ENCODE measurements at regions not wholly inside any gene's neighbourhood (a gene's known extent, or its start where the extent isn't known, plus 50 kb on each side); places are given as distances from the start of the nearest gene placed in this dataset.

DNA sequence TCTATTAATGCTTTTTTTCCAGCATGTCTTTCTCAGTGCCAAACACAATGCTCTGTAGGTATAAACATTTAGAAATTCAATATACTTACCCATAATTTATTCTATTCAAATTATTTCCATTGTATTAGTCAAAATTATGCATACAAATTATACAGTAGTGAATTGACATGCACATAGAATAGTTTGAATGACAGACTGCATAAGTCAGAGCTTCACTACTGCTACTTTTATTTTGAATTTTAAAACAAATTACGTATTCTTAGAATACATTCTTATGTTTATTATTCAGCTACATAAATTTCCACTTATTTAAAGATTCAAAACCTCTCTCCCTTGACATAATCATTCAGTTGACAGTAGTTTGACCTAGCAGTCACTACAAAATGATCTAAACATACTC is 808.0 kb upstream of the CCDC179 start:
- H3K27ac ChIP-seq = no peak overlapping the region

DNA sequence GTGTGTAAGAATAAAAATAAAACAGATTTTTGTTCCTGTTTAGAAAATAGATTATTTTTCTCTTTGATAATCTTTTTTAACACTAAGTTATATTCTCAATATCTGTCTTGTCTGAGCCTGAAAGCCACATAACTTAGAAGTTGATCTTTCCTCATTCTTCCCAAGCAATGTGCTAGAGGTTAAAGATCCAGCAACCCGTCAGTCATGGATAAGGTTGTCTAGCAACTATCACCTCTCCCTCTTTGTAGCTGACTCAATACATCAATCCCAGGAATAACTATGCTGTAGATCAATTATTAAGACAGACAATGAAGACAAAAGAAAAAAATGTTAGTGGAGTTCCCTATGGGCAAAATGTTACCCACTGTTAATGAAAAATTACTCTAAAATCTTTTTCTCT is 813.1 kb upstream of the CCDC179 start:
- no peak overlapping the region for H3K27ac ChIP-seq
- no peak for TF ChIP-seq ZFX (IDR thresholded peaks at IDR 0.05)
- TF ChIP-seq, protein P1, sequence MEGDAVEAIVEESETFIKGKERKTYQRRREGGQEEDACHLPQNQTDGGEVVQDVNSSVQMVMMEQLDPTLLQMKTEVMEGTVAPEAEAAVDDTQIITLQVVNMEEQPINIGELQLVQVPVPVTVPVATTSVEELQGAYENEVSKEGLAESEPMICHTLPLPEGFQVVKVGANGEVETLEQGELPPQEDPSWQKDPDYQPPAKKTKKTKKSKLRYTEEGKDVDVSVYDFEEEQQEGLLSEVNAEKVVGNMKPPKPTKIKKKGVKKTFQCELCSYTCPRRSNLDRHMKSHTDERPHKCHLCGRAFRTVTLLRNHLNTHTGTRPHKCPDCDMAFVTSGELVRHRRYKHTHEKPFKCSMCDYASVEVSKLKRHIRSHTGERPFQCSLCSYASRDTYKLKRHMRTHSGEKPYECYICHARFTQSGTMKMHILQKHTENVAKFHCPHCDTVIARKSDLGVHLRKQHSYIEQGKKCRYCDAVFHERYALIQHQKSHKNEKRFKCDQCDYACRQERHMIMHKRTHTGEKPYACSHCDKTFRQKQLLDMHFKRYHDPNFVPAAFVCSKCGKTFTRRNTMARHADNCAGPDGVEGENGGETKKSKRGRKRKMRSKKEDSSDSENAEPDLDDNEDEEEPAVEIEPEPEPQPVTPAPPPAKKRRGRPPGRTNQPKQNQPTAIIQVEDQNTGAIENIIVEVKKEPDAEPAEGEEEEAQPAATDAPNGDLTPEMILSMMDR (conservative IDR thresholded peaks at IDR 0.05) = no peak

More for the DNA sequence above, 808.0 kb upstream of the CCDC179 start:
- TF ChIP-seq ZFX (IDR thresholded peaks at IDR 0.05) = no peak
- TF ChIP-seq, protein P1 (conservative IDR thresholded peaks at IDR 0.05) = no peak

DNA sequence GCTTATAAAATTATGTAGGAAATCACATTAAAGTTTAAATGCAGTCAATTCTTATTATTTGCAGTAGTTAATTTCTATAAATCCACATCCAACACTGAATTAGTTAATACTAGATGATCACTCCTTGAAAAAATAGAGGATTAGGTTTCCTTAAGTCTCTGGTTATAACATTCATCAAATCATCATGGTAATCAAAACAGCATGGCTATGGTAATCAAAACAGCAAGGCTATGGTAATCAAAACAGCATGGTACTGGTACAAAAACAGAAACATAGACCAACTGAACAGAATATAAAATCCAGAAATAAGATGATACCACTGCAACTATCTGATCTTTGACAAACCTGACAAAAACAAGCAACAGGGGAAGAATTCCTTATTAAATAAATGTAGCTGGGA is 814.6 kb upstream of the CCDC179 start:
- TF ChIP-seq, protein P1 (conservative IDR thresholded peaks at IDR 0.05) = no peak
- no peak for TF ChIP-seq ZFX (IDR thresholded peaks at IDR 0.05)

DNA sequence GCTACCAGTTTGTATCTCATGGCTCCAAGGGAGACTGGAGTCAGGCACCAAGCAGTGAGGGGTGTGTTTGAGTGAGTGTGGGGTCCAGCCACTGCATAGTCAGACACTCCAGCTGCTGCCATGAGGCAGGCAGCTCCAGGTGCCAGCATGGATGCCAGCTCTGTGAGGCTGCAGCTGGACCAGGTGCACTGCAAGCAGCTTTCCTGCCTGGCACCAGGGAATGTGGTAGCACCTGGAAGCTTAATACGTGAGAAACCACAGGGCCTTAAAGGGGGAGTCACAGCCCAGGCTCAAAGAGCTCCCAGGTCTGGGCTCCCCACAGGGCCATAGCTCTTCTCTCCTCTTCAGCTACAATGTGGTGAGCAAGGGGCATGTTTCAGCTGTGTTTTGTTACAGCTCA is 817.8 kb upstream of the LUZP2 start:
- TF ChIP-seq, protein P1 (conservative IDR thresholded peaks at IDR 0.05) = no peak
- TF ChIP-seq ZFX (IDR thresholded peaks at IDR 0.05) = no peak
- H3K27ac ChIP-seq = no peak overlapping the region

More for the DNA sequence above, 814.6 kb upstream of the CCDC179 start:
- H3K27ac ChIP-seq = no peak overlapping the region

DNA sequence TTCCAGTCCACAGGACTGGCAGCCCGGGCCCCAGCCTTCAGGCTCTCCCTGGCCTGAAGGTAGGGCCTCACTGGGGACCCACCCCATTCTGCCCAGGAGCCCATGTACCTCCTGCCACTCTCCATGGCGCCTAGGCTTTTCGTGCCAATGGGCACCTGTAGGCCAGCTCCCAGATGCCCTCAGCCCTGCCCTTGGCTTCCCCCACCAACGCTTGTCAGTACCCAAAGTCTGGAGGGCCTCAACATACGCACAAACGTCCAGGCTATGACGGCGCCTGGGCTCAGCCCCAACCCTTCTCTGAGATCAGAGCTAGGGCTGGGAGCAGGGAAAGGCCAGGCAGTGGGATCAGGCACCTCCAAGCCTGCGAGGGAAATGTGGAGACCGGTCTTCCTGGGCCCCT is 816.9 kb upstream of the LUZP2 start:
- H3K27ac ChIP-seq = no peak overlapping the region
- TF ChIP-seq ZFX (IDR thresholded peaks at IDR 0.05) = no peak
- TF ChIP-seq, protein P1 (conservative IDR thresholded peaks at IDR 0.05) = no peak

DNA sequence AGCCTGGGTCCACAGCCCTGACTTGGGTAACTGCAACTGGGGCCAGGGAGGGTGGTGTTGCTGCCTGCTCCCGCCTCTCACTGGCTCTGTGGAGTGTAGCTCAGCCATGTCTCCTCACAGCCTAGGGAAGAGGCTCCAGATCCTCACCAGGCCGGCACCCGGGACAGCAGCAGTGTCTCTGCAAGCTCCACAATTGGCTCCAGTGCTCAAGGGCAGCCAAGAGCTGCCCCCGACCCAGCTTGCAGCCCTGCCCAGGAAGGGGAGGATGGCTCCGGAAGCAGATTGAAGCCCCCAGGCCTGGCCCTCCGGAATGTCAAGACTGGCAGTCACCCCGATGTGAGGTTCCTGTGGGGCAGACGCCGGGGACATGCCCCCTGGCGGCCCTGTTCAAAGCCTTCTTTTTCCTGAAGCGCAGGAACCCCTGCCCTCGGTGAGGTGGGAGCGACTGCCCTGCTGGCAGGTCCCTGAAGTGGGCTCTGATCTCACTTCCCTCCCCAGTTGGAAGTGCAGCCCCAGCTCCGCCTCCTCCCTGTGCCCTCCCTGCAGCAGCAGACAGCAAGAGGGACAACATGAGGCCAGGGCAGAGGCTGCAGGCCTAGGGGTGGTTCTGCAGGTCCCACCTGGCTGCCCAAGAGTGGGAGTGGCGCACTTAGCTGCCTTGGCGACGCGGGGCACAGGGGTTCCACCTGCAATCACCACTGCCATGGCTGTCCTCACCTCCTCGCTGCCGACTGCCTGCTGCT is 816.2 kb upstream of the LUZP2 start:
- H3K27ac ChIP-seq = no peak overlapping the region
- no peak for TF ChIP-seq ZFX (IDR thresholded peaks at IDR 0.05)
- TF ChIP-seq, protein P1 (conservative IDR thresholded peaks at IDR 0.05) = no peak

DNA sequence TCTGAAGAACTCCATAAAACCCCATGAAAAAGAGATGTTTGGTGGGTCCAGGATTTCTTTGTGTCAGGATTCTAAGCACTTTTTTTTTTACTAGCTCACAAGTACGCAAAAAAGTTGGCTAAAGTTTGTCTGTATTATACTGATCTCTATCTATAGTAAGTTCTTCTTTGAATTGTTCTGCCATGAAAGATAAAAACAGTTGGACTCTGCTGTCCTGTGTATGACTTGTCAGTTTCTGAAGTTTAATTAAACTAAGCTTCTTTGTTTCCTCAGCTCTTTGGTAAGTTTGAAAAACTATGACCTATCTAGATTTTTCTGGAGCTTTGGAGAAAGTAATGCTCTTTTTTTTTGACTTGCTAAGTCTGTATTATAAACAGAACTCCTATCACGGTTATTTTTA is 812.2 kb upstream of the LUZP2 start:
- no peak for TF ChIP-seq ZFX (IDR thresholded peaks at IDR 0.05)
- TF ChIP-seq, protein P1 (conservative IDR thresholded peaks at IDR 0.05) = no peak

More for the DNA sequence above, 812.2 kb upstream of the LUZP2 start:
- no peak overlapping the region for H3K27ac ChIP-seq

Measured in C4-2B (cell line).